ENCODE measurements at regions not wholly inside any gene's neighbourhood (a gene's known extent, or its start where the extent isn't known, plus 50 kb on each side); places are given as distances from the start of the nearest gene placed in this dataset.

GRCh38 chr1:4554271-4554865 is 100.0 kb upstream of the AJAP1 start:
- no peak overlapping the region for H2AFZ ChIP-seq (replicated peaks; ENCODE audit: low read length, poor library complexity)
- no peak overlapping the region for H3K18ac ChIP-seq (ENCODE audit: low read depth, low read length)
- H3K79me1 ChIP-seq (ENCODE audit: low read depth in 1 of 2, low read length in 2 of 2): no peaks in the 10 kb centered on the region
- in situ Hi-C loops (cut with MboI; ENCODE audit: low sequenced_read_pairs) (no loop called here), dilution Hi-C loops (cut with HindIII; ENCODE audit: low sequenced_read_pairs, unreplicated experiment) (no loop called here), intact Hi-C loops (cut with micrococcal nuclease) (no loop called here)
- WGBS, 2 experiments (ENCODE audit: extremely low coverage in 2 of 2, insufficient read length in 1 of 2): no CpG with 5 or more reads among the region's 12 CpGs
- H3K4me2 ChIP-seq (ENCODE audit: low read depth, low read length): no peak overlapping the region
- H3K23ac ChIP-seq (ENCODE audit: low read depth, low read length): no peak overlapping the region
- BruUV-seq (replicated peaks): no TSS peak
- no peak overlapping the region for H2AK5ac ChIP-seq (ENCODE audit: low read depth, low read length)
- no peak for ATAC-seq (ENCODE audit: low read depth)
- no peak overlapping the region for H2AK9ac ChIP-seq (replicated peaks; ENCODE audit: low read depth, low read length, poor library complexity)
- no peak overlapping the region for H3K4me3 ChIP-seq (ENCODE audit: insufficient read depth, low read depth, low read length)
- ChIA-PET POLR2A (ENCODE audit: unreplicated experiment) (no interaction called here), CTCF (no interaction called here)
- H2BK120ac ChIP-seq (ENCODE audit: low read depth, low read length): no peak overlapping the region
- no peak overlapping the region for H2BK15ac ChIP-seq (ENCODE audit: low read depth, low read length)
- no peaks in the 10 kb centered on the region for H4K20me1 ChIP-seq (ENCODE audit: insufficient read depth, low read length)
- TF ChIP-seq RAD21 (IDR thresholded peaks at IDR 0.05; ENCODE audit: low read length) (no peak), POLR2A (IDR thresholded peaks at IDR 0.05; ENCODE audit: low read depth, low read length) (no peak), CEBPB (IDR thresholded peaks at IDR 0.05; ENCODE audit: low read depth, low read length) (no peak), MAZ (IDR thresholded peaks at IDR 0.05; ENCODE audit: borderline replicate concordance, low read depth, low read length) (no peak), RCOR1 (IDR thresholded peaks at IDR 0.05; ENCODE audit: insufficient replicate concordance, low read length) (no peak), RFX5 (IDR thresholded peaks at IDR 0.05; ENCODE audit: low read depth, low read length) (no peak)
- TF ChIP-seq, protein P1, sequence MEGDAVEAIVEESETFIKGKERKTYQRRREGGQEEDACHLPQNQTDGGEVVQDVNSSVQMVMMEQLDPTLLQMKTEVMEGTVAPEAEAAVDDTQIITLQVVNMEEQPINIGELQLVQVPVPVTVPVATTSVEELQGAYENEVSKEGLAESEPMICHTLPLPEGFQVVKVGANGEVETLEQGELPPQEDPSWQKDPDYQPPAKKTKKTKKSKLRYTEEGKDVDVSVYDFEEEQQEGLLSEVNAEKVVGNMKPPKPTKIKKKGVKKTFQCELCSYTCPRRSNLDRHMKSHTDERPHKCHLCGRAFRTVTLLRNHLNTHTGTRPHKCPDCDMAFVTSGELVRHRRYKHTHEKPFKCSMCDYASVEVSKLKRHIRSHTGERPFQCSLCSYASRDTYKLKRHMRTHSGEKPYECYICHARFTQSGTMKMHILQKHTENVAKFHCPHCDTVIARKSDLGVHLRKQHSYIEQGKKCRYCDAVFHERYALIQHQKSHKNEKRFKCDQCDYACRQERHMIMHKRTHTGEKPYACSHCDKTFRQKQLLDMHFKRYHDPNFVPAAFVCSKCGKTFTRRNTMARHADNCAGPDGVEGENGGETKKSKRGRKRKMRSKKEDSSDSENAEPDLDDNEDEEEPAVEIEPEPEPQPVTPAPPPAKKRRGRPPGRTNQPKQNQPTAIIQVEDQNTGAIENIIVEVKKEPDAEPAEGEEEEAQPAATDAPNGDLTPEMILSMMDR (conservative IDR thresholded peaks at IDR 0.05; ENCODE audit: low read depth, low read length): no peak
- H3K9me3 ChIP-seq (ENCODE audit: control insufficient read depth, insufficient read depth, low read length): peaks cover 27% of the 10 kb centered on the region
- H3K36me3 ChIP-seq (ENCODE audit: control insufficient read depth, insufficient read depth, low read length): no peaks in the 10 kb centered on the region
- H2BK5ac ChIP-seq (ENCODE audit: low read depth, low read length, poor library complexity, severe bottlenecking): no peak overlapping the region
- no peak overlapping the region for H3K14ac ChIP-seq (replicated peaks; ENCODE audit: low read depth, low read length)
- no peak overlapping the region for H3K27ac ChIP-seq (ENCODE audit: insufficient read depth, low read length)
- no peak overlapping the region for H4K5ac ChIP-seq (ENCODE audit: low read depth, low read length)
- no peak overlapping the region for H3K4ac ChIP-seq (ENCODE audit: low read depth, low read length)
- no peaks in the 10 kb centered on the region for H3K9me1 ChIP-seq (ENCODE audit: insufficient read depth, low read length)
- no peaks in the 10 kb centered on the region for H3K27me3 ChIP-seq (ENCODE audit: control insufficient read depth, insufficient read depth, low read length)
- no peak for DNase-seq
- no peak overlapping the region for H3K9ac ChIP-seq (ENCODE audit: low read depth, low read length)
- H3K56ac ChIP-seq (ENCODE audit: extremely low read depth, insufficient read depth, low read length): no peak overlapping the region
- H2BK20ac ChIP-seq (ENCODE audit: low read depth, low read length): no peak overlapping the region
- H4K8ac ChIP-seq (ENCODE audit: low read depth in 2 of 2, low read length in 2 of 2): no peak overlapping the region
- no peaks in the 10 kb centered on the region for H3K4me1 ChIP-seq (ENCODE audit: control insufficient read depth, insufficient read depth, low read length)
- no peak overlapping the region for H4K91ac ChIP-seq (ENCODE audit: insufficient read depth, low read depth, low read length)
